T-helper 1 cell treated with Interleukin-12 subunit alpha and Interleukin-12 subunit beta and Interleukin-4 antibody, amounts not matched to agents 30 ng/mL and 1 ng/mL, for 36 hours (primary cell): ENCODE measurements at regions not wholly inside any gene's neighbourhood (a gene's known extent, or its start where the extent isn't known, plus 50 kb on each side); places are given as distances from the start of the nearest gene placed in this dataset.
"Not testable (repeated sequence)": the region's sequence is repeated elsewhere in the genome, so short reads cannot be mapped to it uniquely, and the experiment has no call there.

Source experiments
- intact Hi-C: fragments of 100-400 bp; cut with micrococcal nuclease; formaldehyde crosslinking; loops from one replicate; pipeline ENCODE4 v1.15.1; 2024

GRCh38 chr4:130736436-130737185 lies 1640.7 kb downstream of the C4orf33 start:
- intact Hi-C loops = no loop called here

GRCh38 chr4:130738233-130738632 lies 1642.3 kb downstream of the C4orf33 start:
- intact Hi-C loops = no loop called here

GRCh38 chr4:130747842-130748241 lies 1651.9 kb downstream of the C4orf33 start:
- intact Hi-C loops = no loop called here

DNA sequence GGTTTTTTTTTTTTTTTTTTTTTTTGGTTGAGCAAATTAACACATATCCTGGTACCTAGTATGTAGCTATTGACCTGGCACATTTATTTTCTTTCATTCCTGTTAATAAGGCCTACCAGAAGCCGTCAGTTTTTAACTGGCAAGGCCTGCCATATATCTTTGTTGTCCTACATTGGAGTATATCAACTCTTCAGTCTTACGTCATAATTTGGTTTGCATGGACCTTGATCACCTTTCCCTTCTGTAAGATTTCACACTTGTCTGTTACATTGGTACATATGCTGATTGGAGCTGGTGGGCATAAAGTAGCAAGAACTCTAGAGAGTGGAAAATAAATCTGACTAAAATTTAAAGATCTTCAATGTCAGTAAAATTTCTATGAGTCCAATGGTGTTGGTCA lies 1658.0 kb downstream of the C4orf33 start:
- intact Hi-C loops = no loop called here

- intact Hi-C loops = no loop called here
Observed at GRCh38 chr4:130760246-130760645, 1664.3 kb downstream of the C4orf33 start.

DNA sequence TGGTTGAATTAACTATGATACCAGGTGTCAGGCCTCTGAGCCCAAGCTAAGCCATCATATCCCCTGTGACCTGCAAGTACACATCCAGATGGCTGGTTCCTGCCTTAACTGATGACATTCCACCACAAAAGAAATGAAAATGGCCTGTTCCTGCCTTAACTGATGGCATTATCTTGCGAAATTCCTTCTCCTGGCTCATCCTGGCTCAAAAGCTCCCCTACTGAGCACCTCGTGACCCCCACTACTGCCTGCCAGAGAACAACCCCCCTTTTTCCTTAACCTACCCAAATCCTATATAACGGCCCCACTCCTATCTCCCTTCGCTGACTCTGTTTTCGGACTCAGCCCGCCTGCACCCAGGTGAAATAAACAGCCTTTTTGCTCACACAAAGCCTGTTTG lies 1671.4 kb downstream of the C4orf33 start:
- intact Hi-C loops = not testable (repeated sequence)

DNA sequence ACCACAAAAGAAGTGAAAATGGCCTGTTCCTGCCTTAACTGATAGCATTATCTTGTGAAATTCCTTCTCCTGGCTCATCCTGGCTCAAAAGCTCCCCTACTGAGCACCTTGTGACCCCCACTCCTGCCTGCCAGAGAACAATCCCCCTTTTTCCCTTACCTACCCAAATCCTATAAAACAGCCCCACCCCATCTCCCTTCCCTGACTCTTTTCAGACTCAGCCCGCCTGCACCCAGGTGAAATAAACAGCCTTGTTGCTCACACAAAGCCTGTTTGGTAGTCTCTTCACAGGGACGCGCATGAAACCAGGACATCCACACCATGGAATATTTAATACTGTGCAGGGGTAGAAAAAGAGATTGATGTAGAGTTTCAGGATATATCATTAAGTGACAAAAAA lies 1677.0 kb downstream of the C4orf33 start:
- intact Hi-C loops = not testable (repeated sequence)

- intact Hi-C loops = no loop called here
Observed at GRCh38 chr4:130808492-130808891, 1712.5 kb downstream of the C4orf33 start.

- intact Hi-C loops = no loop called here
Observed at GRCh38 chr4:130812117-130812765, 1716.3 kb downstream of the C4orf33 start.

GRCh38 chr4:130814896-130815295 lies 1718.9 kb downstream of the C4orf33 start:
- intact Hi-C loops = no loop called here

DNA sequence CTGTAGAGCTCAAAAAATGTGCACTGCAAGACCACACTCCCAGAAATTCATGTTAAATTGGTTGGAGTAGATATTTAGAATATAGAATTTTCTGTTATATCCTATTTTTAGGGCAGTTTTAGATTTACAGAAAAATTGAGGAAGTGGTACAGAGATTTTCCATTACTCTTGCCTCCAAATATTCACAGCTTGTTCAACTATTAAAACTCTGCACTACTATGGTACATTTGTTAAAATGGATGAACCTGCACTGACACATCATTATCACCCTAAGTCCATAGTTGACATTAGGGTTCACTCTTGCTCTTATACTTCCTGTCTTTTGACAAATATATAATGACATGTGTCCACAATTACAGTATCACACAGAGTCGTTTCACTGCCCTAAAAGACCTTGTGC lies 1724.5 kb downstream of the C4orf33 start:
- intact Hi-C loops = no loop called here

DNA sequence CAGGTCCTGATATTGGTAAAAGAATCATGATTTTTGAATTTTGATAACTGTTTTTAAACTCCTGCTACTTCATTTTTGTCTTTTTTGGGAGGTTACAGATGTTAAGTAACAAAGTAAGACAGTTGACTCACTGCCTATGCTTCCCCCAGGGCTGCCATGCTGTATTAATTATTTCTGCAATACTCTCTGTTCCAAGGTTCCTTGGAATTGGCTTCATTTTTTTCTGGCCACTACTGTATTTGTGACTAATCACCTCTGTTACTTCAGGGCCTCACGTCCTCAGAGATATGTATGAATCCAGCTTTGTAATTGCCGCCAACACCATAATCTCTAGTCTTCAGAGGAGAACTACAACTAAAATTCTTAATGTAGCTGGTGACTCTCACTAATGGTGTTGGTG lies 1729.3 kb downstream of the C4orf33 start:
- intact Hi-C loops = no loop called here

- intact Hi-C loops = no loop called here
Observed at GRCh38 chr4:130850019-130850524, 1754.1 kb downstream of the C4orf33 start.

- intact Hi-C loops = no loop called here
Observed at GRCh38 chr4:130851107-130851506, 1755.2 kb downstream of the C4orf33 start.

DNA sequence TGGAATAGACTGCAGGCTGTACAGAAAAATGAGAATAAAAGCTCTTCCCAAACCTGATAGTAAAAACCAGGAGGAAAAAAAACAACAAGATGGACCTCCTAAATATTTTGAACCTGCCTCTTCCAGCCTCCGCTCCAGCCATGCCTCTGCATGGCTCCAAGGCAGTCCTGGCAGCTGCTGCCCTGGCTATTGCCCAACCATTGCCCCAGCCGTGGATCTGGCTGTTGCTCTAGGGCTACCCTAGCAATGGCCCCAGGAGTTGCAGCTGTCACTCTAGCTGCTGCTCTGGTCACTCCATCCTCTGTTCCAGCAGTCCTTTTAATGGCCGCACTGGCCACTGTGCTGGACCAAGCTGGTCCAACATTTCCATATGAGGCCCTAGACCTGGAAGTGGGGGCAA lies 1756.0 kb downstream of the C4orf33 start:
- intact Hi-C loops = no loop called here

- intact Hi-C loops = no loop called here
Observed at GRCh38 chr4:130855533-130855932, 1759.6 kb downstream of the C4orf33 start.

DNA sequence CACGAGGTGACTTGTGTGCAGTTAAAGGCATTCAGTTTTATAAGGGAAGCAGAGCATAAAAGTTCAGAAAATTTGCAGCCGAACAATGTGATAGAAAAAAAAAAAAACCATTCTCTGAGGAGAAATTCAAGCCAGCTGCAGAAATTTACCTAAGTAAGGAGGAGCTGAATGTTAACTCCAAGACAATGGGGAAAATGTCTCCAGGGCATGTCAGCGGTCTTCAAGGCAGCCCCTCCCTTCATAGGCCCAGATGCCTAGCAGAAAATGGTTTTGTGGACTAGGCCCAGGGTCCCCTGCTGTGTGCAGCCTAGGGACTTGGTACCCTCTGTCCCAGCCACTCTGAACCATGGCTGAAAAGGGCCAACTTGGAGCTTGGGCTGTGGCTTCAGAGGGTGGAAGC lies 1764.0 kb downstream of the C4orf33 start:
- intact Hi-C loops = no loop called here

- intact Hi-C loops = no loop called here
Observed at GRCh38 chr4:130896920-130897319, 1801.0 kb downstream of the C4orf33 start.

- intact Hi-C loops = no loop called here
Observed at GRCh38 chr4:130901321-130901720, 1805.4 kb downstream of the C4orf33 start.

DNA sequence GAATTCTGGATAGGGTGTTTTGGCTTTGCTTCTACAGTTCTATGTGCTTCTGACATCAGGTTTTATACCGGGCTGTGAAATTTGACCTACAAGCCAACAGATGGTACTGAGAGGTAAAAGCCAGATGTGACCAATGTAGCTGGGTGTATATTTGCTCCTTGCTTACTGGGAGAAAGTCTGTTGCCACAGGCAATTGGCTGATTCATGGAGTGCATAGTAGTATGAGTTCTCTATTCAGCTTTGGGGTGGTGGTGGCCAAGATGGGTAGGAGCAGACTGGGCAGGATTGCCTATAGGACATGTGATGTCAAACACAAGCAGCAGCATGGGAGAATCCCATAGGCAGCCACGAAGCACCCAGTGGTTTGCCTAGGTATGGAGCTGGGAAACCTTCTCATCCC lies 1827.0 kb downstream of the C4orf33 start:
- intact Hi-C loops = no loop called here

GRCh38 chr4:130955520-130955919 lies 1859.6 kb downstream of the C4orf33 start:
- intact Hi-C loops = no loop called here

- intact Hi-C loops = no loop called here
Observed at GRCh38 chr4:130985371-130985770, 1889.4 kb downstream of the C4orf33 start.

DNA sequence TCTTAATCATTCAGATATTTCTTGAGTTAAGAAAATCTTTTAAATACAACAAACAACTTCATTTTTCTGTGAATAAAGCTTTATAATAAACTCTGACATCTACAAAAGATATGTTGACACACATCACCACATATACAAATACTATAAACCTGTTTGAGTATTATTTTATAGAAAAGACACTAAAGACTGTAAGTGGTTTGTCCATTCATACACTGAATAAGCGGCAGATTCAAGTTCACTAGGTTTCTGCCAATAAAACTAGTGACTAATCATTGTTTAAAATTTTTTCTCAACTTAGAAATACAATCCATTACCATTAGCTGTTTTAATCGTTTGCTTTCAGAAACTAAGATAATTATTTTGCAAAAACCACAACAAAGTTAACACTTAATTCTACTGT lies 1900.0 kb downstream of the C4orf33 start:
- intact Hi-C loops = no loop called here
